ENCODE measurements at regions not wholly inside any gene's neighbourhood (a gene's known extent, or its start where the extent isn't known, plus 50 kb on each side); places are given as distances from the start of the nearest gene placed in this dataset.

- in situ Hi-C loops (cut with MboI; ENCODE audit: low pct_unique_long_range_greater_than_20kb in 2 of 9, low sequenced_read_pairs in 9 of 9, unreplicated experiment in 9 of 9): no loop called here
- 24 to 100% (median 85%) methylated on average over 2 to 7 of the region's 11 CpGs; no CpG with 5 or more reads in 2 of the 10 experiments for WGBS, 10 experiments
- H3K27ac ChIP-seq: no peak overlapping the region
- peaks cover 6 to 13% of the 10 kb centered on the region in 2 donors for H3K4me1 ChIP-seq (replicated peaks in 1 of 2)
- H3K4me3 ChIP-seq: no peak overlapping the region
- ATAC-seq (replicated peaks in 6 of 8): no peak
Observed at GRCh38 chr10:125283836-125284614, 123.7 kb upstream of the CTBP2 start.

DNA sequence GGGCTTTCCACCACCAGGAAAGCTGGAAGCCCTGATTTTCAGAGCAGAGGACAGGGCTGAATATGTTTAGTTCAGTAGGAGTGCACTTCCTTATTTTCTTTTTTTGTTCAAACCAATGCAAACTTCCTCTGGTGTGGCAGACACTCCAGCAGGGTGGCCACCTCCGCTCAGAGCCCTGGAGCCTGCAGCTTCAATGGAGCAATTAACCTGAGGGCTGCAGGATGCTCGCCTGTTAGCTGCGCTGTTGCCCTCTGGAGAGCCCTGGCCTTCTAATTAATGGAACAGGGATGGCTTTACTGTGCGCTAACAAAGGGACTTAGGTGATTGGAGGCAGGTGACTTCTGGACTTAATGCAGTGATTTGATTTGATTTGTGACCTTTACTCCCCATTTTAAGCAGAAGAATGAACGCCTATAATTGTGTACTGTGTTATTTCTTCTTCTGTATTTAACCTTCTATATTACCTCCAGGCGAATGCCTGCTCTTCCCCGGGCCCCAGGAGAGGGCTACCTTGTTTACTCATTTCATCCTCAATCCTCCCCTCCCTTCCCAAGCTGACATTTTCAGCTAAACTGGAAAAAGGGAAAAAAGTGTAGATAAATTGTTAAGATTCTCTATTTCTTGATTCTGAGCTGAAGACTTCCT is 123.0 kb upstream of the CTBP2 start:
- 17 to 76% (median 54%) methylated on average over 1 to 7 of the region's 7 CpGs; no CpG with 5 or more reads in 3 of the 10 experiments for WGBS, 10 experiments
- in situ Hi-C loops (cut with MboI; ENCODE audit: low pct_unique_long_range_greater_than_20kb in 2 of 9, low sequenced_read_pairs in 9 of 9, unreplicated experiment in 9 of 9): no loop called here
- no peak overlapping the region for H3K27ac ChIP-seq
- no peak overlapping the region for H3K4me3 ChIP-seq
- peak in 5 of 8 experiments; percentile 59 to 94 (median 88) for ATAC-seq (replicated peaks in 6 of 8)
- peaks cover 6 to 13% of the 10 kb centered on the region in 2 donors for H3K4me1 ChIP-seq (replicated peaks in 1 of 2)

GRCh38 chr10:125281091-125281490 is 120.7 kb upstream of the CTBP2 start:
- peak in 1 of 8 experiments; percentile 25 for ATAC-seq (replicated peaks in 6 of 8)
- in situ Hi-C loops (cut with MboI; ENCODE audit: low pct_unique_long_range_greater_than_20kb in 2 of 9, low sequenced_read_pairs in 9 of 9, unreplicated experiment in 9 of 9): no loop called here

DNA sequence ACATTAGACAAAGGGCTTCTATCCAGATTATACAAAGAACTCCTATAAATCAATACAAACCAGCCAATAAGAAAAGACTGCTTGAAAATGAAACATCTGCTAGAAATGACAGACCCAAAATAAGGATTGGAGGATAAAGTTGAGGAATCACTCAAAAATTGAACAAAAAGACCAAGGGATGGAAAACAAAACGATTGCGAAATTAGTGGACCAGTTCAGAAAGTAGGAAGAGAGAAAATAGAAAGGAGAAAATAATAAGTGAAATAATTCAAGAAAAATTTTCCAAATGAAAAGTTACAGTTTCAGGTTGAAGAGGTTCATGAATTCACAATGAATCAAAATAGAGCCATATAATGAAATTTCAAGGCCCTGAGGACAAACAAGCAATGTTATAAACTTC is 115.8 kb upstream of the CTBP2 start:
- 23 to 97% (median 83%) methylated on average over 2 of the region's 2 CpGs; no CpG with 5 or more reads in 1 of the 10 experiments for WGBS, 10 experiments
- ATAC-seq (replicated peaks in 6 of 8): no peak
- Histone ChIP-seq H3K27ac (no peak overlapping the region), H3K4me3 (no peak overlapping the region), H3K4me1 (replicated peaks in 1 of 2) (no peaks in the 10 kb centered on the region)
- in situ Hi-C loops (cut with MboI; ENCODE audit: low pct_unique_long_range_greater_than_20kb in 2 of 9, low sequenced_read_pairs in 9 of 9, unreplicated experiment in 9 of 9): no loop called here

More at GRCh38 chr10:125281091-125281490, 120.7 kb upstream of the CTBP2 start:
- Histone ChIP-seq H3K4me3 (no peak overlapping the region), H3K4me1 (replicated peaks in 1 of 2) (peaks cover 6 to 13% of the 10 kb centered on the region in 2 donors), H3K27ac (no peak overlapping the region)
- WGBS, 10 experiments: 41 to 86% (median 67%) methylated on average over 1 to 6 of the region's 6 CpGs

DNA sequence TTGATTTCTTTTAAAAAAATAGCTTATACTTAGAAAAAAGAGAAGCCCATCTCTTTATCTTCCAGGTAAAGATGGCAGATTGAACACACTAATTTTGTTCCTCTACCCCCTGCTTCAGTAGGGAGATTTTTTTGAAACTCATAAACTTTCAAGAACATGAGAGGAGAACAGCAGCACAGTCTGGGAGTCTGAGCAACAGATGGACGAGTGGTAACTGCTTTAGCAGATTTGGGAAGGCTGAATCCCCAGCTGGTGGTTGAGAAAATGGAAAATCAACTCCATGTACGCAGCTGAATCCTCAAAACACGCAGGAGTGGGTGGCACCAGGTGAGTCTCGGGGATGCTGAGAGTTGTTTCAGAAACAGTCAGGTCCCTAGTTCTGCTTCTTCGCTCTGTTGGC is 114.6 kb upstream of the CTBP2 start:
- in situ Hi-C loops (cut with MboI; ENCODE audit: low pct_unique_long_range_greater_than_20kb in 2 of 9, low sequenced_read_pairs in 9 of 9, unreplicated experiment in 9 of 9): no loop called here
- Histone ChIP-seq H3K27ac (no peak overlapping the region), H3K4me1 (replicated peaks in 1 of 2) (no peaks in the 10 kb centered on the region), H3K4me3 (no peak overlapping the region)
- ATAC-seq (replicated peaks in 6 of 8): no peak
- 0 to 95% (median 79%) methylated on average over 1 to 5 of the region's 5 CpGs; no CpG with 5 or more reads in 4 of the 10 experiments for WGBS, 10 experiments

GRCh38 chr10:125273023-125273422 is 112.7 kb upstream of the CTBP2 start:
- no peaks in the 10 kb centered on the region for H3K4me1 ChIP-seq (replicated peaks in 1 of 2)
- H3K27ac ChIP-seq: no peak overlapping the region
- H3K4me3 ChIP-seq: no peak overlapping the region
- in situ Hi-C loops (cut with MboI; ENCODE audit: low pct_unique_long_range_greater_than_20kb in 2 of 9, low sequenced_read_pairs in 9 of 9, unreplicated experiment in 9 of 9): no loop called here
- 20 to 95% (median 82%) methylated on average over 1 to 8 of the region's 8 CpGs; no CpG with 5 or more reads in 3 of the 10 experiments for WGBS, 10 experiments
- ATAC-seq (replicated peaks in 6 of 8): no peak

- in situ Hi-C loops (cut with MboI; ENCODE audit: low pct_unique_long_range_greater_than_20kb in 2 of 9, low sequenced_read_pairs in 9 of 9, unreplicated experiment in 9 of 9): no loop called here
- Histone ChIP-seq H3K4me3 (no peak overlapping the region), H3K27ac (no peak overlapping the region), H3K4me1 (replicated peaks in 1 of 2) (no peaks in the 10 kb centered on the region)
- 41 to 95% (median 62%) methylated on average over 1 to 2 of the region's 2 CpGs; no CpG with 5 or more reads in 5 of the 10 experiments for WGBS, 10 experiments
- no peak for ATAC-seq (replicated peaks in 6 of 8)
Observed at GRCh38 chr10:125269716-125270115, 109.4 kb upstream of the CTBP2 start.

GRCh38 chr10:125266966-125267365 is 106.6 kb upstream of the CTBP2 start:
- 20 to 100% (median 75%) methylated on average over 1 to 6 of the region's 13 CpGs; no CpG with 5 or more reads in 4 of the 10 experiments for WGBS, 10 experiments
- ATAC-seq (replicated peaks in 6 of 8): no peak
- H3K4me1 ChIP-seq (replicated peaks in 1 of 2): peaks cover 0 to 7% of the 10 kb centered on the region in 2 donors
- no peak overlapping the region for H3K27ac ChIP-seq
- in situ Hi-C loops (cut with MboI; ENCODE audit: low pct_unique_long_range_greater_than_20kb in 2 of 9, low sequenced_read_pairs in 9 of 9, unreplicated experiment in 9 of 9): no loop called here
- H3K4me3 ChIP-seq: no peak overlapping the region

DNA sequence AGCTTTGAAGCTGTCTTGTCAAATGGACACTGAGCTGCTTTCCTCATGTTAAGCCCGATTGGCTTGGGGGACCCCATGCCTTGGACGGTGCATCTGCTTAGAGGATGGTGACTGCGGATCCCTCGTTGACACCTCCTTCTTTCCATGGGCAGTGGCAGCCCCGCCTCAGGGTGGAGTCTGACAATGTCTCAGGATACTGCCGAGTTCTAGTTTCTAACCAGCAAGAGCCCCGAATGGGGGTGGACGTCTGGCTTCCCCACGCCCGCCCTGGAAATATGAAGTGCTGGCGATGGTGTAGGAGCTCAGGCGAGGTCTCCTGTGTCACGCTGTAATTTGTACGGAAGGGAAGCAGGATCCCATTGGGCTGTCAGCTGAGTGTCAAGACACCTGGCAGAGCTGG is 106.2 kb upstream of the CTBP2 start:
- Histone ChIP-seq H3K4me1 (replicated peaks in 1 of 2) (peaks cover 0 to 7% of the 10 kb centered on the region in 2 donors), H3K4me3 (no peak overlapping the region), H3K27ac (no peak overlapping the region)
- 38 to 100% (median 96%) methylated on average over 1 to 4 of the region's 14 CpGs; no CpG with 5 or more reads in 4 of the 10 experiments for WGBS, 10 experiments
- no peak for ATAC-seq (replicated peaks in 6 of 8)
- in situ Hi-C loops (cut with MboI; ENCODE audit: low pct_unique_long_range_greater_than_20kb in 2 of 9, low sequenced_read_pairs in 9 of 9, unreplicated experiment in 9 of 9): no loop called here

DNA sequence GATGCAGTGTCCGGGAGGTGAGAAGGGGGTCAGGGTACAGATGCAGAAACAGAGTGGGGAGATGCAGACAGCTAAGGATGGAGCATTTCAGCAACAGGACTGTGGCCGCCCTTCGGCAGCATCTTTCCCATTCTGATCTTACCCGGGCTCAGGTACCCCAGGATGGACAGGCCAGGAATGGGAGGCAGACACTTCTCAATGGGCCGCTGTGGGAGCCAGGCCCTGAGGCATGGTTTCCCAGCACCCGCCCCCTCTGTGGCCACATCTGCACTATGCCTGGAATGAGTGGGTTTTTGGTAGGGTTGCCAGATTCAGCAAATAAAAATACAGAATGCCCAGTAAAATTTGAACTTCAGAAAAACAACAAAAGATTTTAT is 105.2 kb upstream of the CTBP2 start:
- ATAC-seq (replicated peaks in 6 of 8): no peak
- WGBS, 10 experiments: 0 to 100% (median 86%) methylated on average over 1 to 3 of the region's 6 CpGs; no CpG with 5 or more reads in 2 of the 10 experiments
- in situ Hi-C loops (cut with MboI; ENCODE audit: low pct_unique_long_range_greater_than_20kb in 2 of 9, low sequenced_read_pairs in 9 of 9, unreplicated experiment in 9 of 9): no loop called here
- H3K4me1 ChIP-seq (replicated peaks in 1 of 2): peaks cover 0 to 7% of the 10 kb centered on the region in 2 donors
- H3K4me3 ChIP-seq: no peak overlapping the region
- H3K27ac ChIP-seq: no peak overlapping the region

DNA sequence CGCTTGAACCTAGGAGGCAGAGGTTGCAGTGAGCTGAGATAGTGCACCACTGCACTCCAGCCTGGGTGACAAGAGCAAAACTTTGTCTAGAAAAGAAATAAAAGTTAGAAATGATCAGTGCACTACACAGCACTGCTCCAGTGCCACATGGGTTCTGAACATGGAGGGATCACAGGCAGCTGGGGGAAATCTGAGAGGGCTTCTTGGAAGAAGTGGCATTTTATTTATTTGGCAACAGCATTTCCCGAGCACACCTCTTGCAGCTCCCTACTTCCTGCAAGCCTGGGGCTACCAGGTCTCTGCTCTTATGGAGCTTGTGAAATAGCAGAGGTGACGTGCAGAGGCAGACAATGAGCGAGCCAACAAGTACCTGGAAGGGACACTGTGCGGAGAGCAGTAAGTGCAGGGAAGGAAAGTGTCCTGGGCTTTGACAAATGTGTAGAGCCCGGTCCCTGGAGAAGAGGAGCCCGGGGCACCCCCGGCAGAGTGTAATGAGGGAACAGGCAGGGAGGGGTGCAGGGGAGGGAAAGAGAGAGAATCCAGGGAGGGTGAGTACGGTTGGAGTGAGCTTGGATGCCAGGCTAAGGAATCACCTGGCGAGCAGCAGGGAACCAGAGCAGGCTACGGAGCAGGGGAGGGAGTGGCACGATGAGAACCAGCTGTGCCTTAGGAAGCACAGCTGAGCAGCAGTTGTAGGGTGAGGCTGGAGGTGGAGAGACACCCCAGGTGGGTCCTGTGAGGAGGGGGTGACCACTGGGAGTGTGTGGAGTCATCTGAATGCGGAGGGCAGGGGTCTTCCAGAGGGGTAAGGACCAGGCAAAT is 104.6 kb upstream of the CTBP2 start:
- peaks cover 0 to 7% of the 10 kb centered on the region in 2 donors for H3K4me1 ChIP-seq (replicated peaks in 1 of 2)
- in situ Hi-C loops (cut with MboI; ENCODE audit: low pct_unique_long_range_greater_than_20kb in 2 of 9, low sequenced_read_pairs in 9 of 9, unreplicated experiment in 9 of 9): no loop called here
- 0 to 89% (median 61%) methylated on average over 1 to 10 of the region's 13 CpGs; no CpG with 5 or more reads in 4 of the 10 experiments for WGBS, 10 experiments
- no peak overlapping the region for H3K4me3 ChIP-seq
- H3K27ac ChIP-seq: no peak overlapping the region
- no peak for ATAC-seq (replicated peaks in 6 of 8)

GRCh38 chr10:125264091-125264490 is 103.7 kb upstream of the CTBP2 start:
- no peak for ATAC-seq (replicated peaks in 6 of 8)
- Histone ChIP-seq H3K27ac (no peak overlapping the region), H3K4me1 (replicated peaks in 1 of 2) (peaks cover 0 to 7% of the 10 kb centered on the region in 2 donors), H3K4me3 (no peak overlapping the region)
- in situ Hi-C loops (cut with MboI; ENCODE audit: low pct_unique_long_range_greater_than_20kb in 2 of 9, low sequenced_read_pairs in 9 of 9, unreplicated experiment in 9 of 9): no loop called here
- 83 to 100% (median 89%) methylated on average over 1 of the region's 1 CpG; no CpG with 5 or more reads in 7 of the 10 experiments for WGBS, 10 experiments

- no peak overlapping the region for H3K4me3 ChIP-seq
- in situ Hi-C loops (cut with MboI; ENCODE audit: low pct_unique_long_range_greater_than_20kb in 2 of 9, low sequenced_read_pairs in 9 of 9, unreplicated experiment in 9 of 9): no loop called here
- WGBS, 10 experiments: 0 to 100% (median 62%) methylated on average over 1 to 6 of the region's 7 CpGs; no CpG with 5 or more reads in 1 of the 10 experiments
- no peak for ATAC-seq (replicated peaks in 6 of 8)
- H3K4me1 ChIP-seq (replicated peaks in 1 of 2): peaks cover 0 to 10% of the 10 kb centered on the region in 2 donors
- H3K27ac ChIP-seq: no peak overlapping the region
Observed at GRCh38 chr10:125263551-125263950, 103.2 kb upstream of the CTBP2 start.
